ENCODE measurements at regions not wholly inside any gene's neighbourhood (a gene's known extent, or its start where the extent isn't known, plus 50 kb on each side); places are given as distances from the start of the nearest gene placed in this dataset.

DNA sequence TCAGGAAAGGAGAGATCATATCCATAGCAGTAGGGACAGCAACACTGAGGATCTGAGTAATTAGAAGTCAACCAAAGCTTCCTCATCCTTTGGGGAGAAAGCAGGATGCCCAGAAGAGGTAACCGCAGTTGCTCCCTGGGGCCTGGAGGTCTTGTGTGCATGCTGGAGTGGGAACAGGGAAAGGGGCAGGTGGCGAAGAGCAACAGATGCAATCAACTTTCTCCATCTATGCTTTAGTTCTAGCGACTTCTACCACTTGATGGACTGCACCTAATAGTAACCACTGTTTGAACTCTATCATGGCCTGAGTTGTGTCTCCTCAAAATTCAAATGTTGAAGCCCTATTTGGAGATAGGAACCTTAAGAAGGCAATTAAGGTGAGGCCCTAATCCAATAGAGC, 503.8 kb downstream of the NPIPA7 start:
- CTCF ChIA-PET = no interaction called here
- POLR2A ChIA-PET = no interaction called here
- H3K36me3 ChIP-seq (ENCODE audit: control insufficient read depth in 2 of 2, insufficient read depth in 1 of 2, low read length in 2 of 2) = no peaks in the 10 kb centered on the region

GRCh38 chr16:16884451-16884850, 505.5 kb downstream of the NPIPA7 start:
- Histone ChIP-seq H3K9me3 (ENCODE audit: control insufficient read depth, insufficient read depth, low read depth, low read length) (no peaks in the 10 kb centered on the region), H3K27ac (ENCODE audit: extremely low read depth, low read depth, low read length) (no peak overlapping the region), H3K4me1 (ENCODE audit: control insufficient read depth, insufficient read depth, low read length) (no peaks in the 10 kb centered on the region), H3K36me3 (ENCODE audit: control insufficient read depth in 2 of 2, insufficient read depth in 1 of 2, low read length in 2 of 2) (no peaks in the 10 kb centered on the region), H3K4me3 (ENCODE audit: low read depth, low read length) (no peak overlapping the region)
- ChIA-PET POLR2A (no interaction called here), CTCF (no interaction called here)
- TF ChIP-seq REPIN1 (tag by site-specific recombination; IDR thresholded peaks at IDR 0.05; ENCODE audit: low read depth) (no peak), PRDM6 (tag by site-specific recombination; IDR thresholded peaks at IDR 0.05) (no peak), ZNF626 (tag by site-specific recombination; IDR thresholded peaks at IDR 0.05) (no peak), ZNF341 (tag by site-specific recombination; IDR thresholded peaks at IDR 0.05; ENCODE audit: low read depth) (no peak), ZBTB26 (tag by site-specific recombination; optimal IDR thresholded peaks at IDR 0.05) (no peak)
- TF ChIP-seq, protein P1, sequence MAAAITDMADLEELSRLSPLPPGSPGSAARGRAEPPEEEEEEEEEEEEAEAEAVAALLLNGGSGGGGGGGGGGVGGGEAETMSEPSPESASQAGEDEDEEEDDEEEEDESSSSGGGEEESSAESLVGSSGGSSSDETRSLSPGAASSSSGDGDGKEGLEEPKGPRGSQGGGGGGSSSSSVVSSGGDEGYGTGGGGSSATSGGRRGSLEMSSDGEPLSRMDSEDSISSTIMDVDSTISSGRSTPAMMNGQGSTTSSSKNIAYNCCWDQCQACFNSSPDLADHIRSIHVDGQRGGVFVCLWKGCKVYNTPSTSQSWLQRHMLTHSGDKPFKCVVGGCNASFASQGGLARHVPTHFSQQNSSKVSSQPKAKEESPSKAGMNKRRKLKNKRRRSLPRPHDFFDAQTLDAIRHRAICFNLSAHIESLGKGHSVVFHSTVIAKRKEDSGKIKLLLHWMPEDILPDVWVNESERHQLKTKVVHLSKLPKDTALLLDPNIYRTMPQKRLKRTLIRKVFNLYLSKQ (tag by site-specific recombination; IDR thresholded peaks at IDR 0.05; ENCODE audit: borderline replicate concordance) = no peak

More for the DNA sequence above, 503.8 kb downstream of the NPIPA7 start:
- TF ChIP-seq ZNF488 (tag by site-specific recombination; IDR thresholded peaks at IDR 0.05) = no peak
- TF ChIP-seq ATF2 (tag by site-specific recombination; IDR thresholded peaks at IDR 0.05; ENCODE audit: low read depth) = no peak
- no peak for TF ChIP-seq ZNF677 (tag by site-specific recombination; IDR thresholded peaks at IDR 0.05)
- TF ChIP-seq ZNF19 (tag by site-specific recombination; IDR thresholded peaks at IDR 0.05; ENCODE audit: low read depth) = no peak
- no peak for TF ChIP-seq ZNF23 (tag by site-specific recombination; IDR thresholded peaks at IDR 0.05; ENCODE audit: borderline replicate concordance)
- TF ChIP-seq ZFP37 (tag by site-specific recombination; IDR thresholded peaks at IDR 0.05) = no peak
- TF ChIP-seq ZNF366 (tag by site-specific recombination; conservative IDR thresholded peaks at IDR 0.05) = no peak
- TF ChIP-seq ZNF138 (tag by site-specific recombination; IDR thresholded peaks at IDR 0.05; ENCODE audit: borderline replicate concordance) = no peak
- TF ChIP-seq ZNF155 (tag by site-specific recombination; IDR thresholded peaks at IDR 0.05) = no peak
- TF ChIP-seq ZNF48 (tag by site-specific recombination; IDR thresholded peaks at IDR 0.05) = no peak
- TF ChIP-seq, protein P2, sequence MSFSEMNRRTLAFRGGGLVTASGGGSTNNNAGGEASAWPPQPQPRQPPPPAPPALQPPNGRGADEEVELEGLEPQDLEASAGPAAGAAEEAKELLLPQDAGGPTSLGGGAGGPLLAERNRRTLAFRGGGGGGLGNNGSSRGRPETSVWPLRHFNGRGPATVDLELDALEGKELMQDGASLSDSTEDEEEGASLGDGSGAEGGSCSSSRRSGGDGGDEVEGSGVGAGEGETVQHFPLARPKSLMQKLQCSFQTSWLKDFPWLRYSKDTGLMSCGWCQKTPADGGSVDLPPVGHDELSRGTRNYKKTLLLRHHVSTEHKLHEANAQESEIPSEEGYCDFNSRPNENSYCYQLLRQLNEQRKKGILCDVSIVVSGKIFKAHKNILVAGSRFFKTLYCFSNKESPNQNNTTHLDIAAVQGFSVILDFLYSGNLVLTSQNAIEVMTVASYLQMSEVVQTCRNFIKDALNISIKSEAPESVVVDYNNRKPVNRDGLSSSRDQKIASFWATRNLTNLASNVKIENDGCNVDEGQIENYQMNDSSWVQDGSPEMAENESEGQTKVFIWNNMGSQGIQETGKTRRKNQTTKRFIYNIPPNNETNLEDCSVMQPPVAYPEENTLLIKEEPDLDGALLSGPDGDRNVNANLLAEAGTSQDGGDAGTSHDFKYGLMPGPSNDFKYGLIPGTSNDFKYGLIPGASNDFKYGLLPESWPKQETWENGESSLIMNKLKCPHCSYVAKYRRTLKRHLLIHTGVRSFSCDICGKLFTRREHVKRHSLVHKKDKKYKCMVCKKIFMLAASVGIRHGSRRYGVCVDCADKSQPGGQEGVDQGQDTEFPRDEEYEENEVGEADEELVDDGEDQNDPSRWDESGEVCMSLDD (tag by site-specific recombination; IDR thresholded peaks at IDR 0.05) = no peak
- TF ChIP-seq ZSCAN4 (tag by site-specific recombination; IDR thresholded peaks at IDR 0.05) = no peak
- no peak for TF ChIP-seq ZSCAN23 (tag by site-specific recombination; IDR thresholded peaks at IDR 0.05)
- no peak for TF ChIP-seq INSM2 (tag by site-specific recombination; IDR thresholded peaks at IDR 0.05)
- no peak for TF ChIP-seq GLIS1 (tag by site-specific recombination; IDR thresholded peaks at IDR 0.05)
- no peak for TF ChIP-seq ZNF530 (tag by site-specific recombination; IDR thresholded peaks at IDR 0.05; ENCODE audit: low read depth)
- no peak for TF ChIP-seq ZNF558 (tag by site-specific recombination; IDR thresholded peaks at IDR 0.05)
- no peak for TF ChIP-seq SETDB1 (IDR thresholded peaks at IDR 0.05; ENCODE audit: insufficient read length, low read length)
- Histone ChIP-seq H3K4me1 (ENCODE audit: control insufficient read depth, insufficient read depth, low read length) (no peaks in the 10 kb centered on the region), H3K27ac (ENCODE audit: extremely low read depth, low read depth, low read length) (no peak overlapping the region), H3K4me3 (ENCODE audit: low read depth, low read length) (no peak overlapping the region), H3K9me3 (ENCODE audit: control insufficient read depth, insufficient read depth, low read depth, low read length) (no peaks in the 10 kb centered on the region)

Measured in HEK293 (cell line).